AG09309 (cell line): ENCODE measurements at regions not wholly inside any gene's neighbourhood (a gene's known extent, or its start where the extent isn't known, plus 50 kb on each side); places are given as distances from the start of the nearest gene placed in this dataset.

Source experiments
- DNase-seq: peaks from one replicate; pipeline ENCODE4 v3.0.0-alpha.2; 2010; ENCODE audit warnings: low read depth
- H3K4me3 ChIP-seq: 2 replicates; pipeline ENCODE4 v1.5.1; 2011; ENCODE audit warnings: mild to moderate bottlenecking, low read depth, low read length, moderate library complexity; ENCODE audit not compliant: control insufficient read depth
- TF ChIP-seq, protein P1 (sequence below): IDR thresholded peaks from 2 replicates; pipeline ENCODE4 v1.5.1; 2011; ENCODE audit warnings: mild to moderate bottlenecking, low read depth, low read length, inconsistent platforms; ENCODE audit not compliant: insufficient read depth, control insufficient read depth; ENCODE audit errors: missing control alignments

DNA sequence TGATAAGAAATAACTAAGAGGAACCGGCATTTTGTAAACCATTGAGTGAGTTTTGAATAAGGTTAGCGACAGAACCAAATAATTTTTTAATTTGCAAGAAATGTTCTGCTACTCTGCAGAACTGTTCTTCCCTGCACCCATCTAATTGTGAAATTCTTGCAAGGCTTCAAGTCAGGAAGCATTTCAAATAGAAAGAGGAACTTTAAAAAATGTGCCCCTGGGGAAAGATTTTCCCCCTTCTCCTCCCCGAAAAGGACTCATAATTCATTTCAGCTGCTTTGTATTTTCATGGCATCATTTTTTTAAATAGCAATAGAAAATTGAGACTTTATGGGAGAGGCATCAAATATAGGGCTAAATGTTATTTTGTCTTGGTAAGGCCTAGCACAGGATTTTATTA is 180.9 kb upstream of the ANKRD55 start:
- TF ChIP-seq, protein P1, sequence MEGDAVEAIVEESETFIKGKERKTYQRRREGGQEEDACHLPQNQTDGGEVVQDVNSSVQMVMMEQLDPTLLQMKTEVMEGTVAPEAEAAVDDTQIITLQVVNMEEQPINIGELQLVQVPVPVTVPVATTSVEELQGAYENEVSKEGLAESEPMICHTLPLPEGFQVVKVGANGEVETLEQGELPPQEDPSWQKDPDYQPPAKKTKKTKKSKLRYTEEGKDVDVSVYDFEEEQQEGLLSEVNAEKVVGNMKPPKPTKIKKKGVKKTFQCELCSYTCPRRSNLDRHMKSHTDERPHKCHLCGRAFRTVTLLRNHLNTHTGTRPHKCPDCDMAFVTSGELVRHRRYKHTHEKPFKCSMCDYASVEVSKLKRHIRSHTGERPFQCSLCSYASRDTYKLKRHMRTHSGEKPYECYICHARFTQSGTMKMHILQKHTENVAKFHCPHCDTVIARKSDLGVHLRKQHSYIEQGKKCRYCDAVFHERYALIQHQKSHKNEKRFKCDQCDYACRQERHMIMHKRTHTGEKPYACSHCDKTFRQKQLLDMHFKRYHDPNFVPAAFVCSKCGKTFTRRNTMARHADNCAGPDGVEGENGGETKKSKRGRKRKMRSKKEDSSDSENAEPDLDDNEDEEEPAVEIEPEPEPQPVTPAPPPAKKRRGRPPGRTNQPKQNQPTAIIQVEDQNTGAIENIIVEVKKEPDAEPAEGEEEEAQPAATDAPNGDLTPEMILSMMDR = no peak
- no peak overlapping the region for H3K4me3 ChIP-seq
- DNase-seq = no peak

DNA sequence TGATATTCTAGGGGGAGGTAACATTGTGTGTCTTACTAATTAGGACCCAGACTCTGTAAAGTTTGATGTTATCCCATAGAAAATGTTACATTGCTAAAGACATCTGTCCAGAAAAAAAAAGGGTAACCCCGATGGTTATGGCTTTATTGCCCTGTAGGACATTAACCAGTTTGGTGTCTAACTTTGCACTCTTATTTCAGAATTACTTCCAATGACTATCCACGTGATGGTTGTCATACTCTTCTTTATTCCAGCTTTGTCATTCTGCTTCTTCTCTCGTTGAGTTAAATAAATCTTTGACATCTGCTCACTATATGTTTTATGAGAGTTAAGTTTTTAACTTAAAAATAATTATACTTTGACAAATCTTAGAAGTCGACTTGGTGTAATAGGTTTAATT is 180.4 kb upstream of the ANKRD55 start:
- no peak for DNase-seq
- TF ChIP-seq, protein P1 = no peak
- H3K4me3 ChIP-seq = no peak overlapping the region

DNA sequence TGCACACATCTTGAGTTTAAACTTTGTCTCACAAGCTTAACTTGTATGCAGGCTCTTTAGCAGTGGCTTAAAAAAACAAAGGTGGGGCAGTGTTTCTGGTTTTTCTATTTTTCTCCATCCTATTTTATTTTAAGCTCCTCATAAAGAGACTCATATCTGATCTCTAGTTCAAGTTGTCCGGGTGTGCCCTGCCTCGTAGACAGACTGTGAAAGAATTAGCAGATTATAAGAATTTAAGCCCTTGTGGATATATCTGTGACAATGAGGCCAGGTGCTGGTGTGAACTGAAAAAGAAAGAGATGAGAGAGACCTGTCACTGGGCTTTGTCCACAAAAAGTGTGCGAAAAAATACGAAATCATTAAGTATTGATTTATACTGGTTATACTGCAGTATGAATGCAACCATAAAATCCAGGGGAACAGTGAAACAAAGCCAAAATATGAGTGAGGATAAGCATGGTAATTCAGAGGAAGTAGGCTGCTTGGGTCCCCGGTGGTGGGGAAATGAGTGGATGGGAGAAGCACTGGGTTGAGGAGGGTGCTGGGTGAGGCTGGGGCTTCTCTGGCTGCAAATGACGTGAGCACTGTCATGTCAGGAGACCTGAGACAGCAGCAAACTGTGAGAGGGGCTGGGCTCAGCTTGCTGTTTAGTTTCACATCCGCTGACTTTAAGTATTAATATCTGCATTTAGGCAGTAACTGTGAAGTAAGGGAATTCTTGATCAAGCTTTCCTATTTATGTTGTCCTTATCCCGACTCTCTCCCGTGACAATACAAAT is 179.7 kb upstream of the ANKRD55 start:
- H3K4me3 ChIP-seq = no peak overlapping the region
- DNase-seq = no peak
- TF ChIP-seq, protein P1 = no peak

DNA sequence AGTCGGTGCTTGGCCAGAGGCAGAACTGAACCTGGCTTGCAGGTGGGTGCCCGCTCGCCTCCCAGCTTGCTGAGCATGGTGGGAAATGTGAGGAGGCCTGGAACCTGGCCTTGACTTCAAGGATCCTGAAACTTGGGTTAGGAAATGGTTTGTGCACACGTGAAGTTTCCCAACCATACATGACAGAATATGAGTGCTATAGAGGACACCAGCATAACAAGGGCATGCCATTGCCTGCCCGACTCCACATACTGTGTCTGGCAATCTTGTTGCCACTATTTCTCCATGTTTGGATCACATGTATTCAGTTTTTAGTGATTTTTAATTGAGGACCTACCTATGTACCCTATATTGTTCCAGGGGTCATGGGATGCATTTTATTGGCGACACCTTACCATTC is 177.6 kb upstream of the ANKRD55 start:
- no peak for DNase-seq
- no peak overlapping the region for H3K4me3 ChIP-seq
- TF ChIP-seq, protein P1 = no peak

DNA sequence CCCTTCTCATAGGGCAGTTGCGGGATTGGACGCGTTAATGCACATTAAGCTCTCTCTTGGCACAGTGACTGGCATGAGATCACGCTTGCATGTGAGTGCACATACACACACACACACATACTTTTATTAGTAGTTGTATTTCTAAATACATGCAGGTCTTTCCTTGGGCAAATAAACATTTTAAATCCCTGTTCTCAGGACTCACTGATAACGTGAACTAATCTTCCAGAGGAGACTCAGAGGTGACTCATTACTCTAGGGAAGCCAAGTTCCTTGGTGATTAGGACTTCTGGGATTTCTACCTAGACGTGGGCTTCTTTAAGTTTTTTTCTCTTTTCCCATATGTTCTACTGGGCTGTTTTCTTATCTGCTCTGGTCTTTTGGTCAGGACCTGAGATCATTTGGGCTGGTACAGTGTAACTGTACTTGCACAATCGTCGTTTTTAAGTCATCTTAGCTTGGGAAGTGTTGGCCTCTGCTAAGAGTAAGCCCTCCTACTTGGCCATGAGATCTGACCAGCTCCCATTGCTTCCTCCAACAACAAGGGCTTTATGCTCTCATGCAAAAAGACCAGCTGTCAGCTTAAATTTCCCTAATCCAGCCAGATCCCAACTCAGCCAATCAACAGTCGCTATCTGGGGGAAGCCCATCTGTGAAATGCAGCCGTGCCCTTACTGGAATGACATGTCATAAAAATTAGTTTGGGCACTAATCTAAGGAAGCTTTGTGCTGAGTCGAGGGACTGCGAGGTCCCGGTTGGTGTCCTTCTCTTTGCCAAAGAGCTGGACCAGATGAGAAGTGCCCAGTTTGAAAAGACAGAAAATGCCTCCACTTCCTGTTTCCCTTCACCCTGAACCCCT is 176.4 kb upstream of the ANKRD55 start:
- DNase-seq = peak; percentile 54
- H3K4me3 ChIP-seq = no peak overlapping the region
- TF ChIP-seq, protein P1 = no peak

DNA sequence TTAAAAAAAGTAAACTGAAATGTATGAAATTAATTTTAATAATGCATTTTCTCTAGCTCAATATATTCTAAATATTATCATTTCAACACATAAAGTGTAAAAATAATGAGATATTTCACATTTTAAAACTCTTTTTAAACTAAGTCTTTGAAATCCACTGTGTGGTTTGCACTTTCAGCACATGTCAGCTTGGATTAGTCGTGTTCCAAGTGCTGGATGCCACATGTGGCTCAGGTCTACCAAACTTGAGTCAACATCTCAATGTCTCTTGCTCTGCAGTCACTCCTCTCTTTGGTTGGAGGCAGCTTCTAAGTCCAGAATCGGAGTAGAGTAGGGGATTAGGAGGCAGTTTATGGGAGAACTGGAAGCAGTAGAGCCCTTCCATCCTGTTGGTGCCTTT is 173.7 kb upstream of the ANKRD55 start:
- no peak overlapping the region for H3K4me3 ChIP-seq
- no peak for DNase-seq
- TF ChIP-seq, protein P1 = no peak
